Panc1 (cell line): ENCODE measurements at regions not wholly inside any gene's neighbourhood (a gene's known extent, or its start where the extent isn't known, plus 50 kb on each side); places are given as distances from the start of the nearest gene placed in this dataset.

Experiments used
- CTCF ChIP-seq: fragments of 450-650 bp; IDR thresholded peaks from 2 replicates; pipeline ENCODE4 v1.5.1; 2017; ENCODE audit warnings: mild to moderate bottlenecking
- POLR2AphosphoS5 ChIP-seq: IDR thresholded peaks from 2 replicates; pipeline ENCODE4 v1.6.1; 2012; ENCODE audit warnings: mild to moderate bottlenecking, low read depth, low read length, moderate library complexity
- SIN3A ChIP-seq: IDR thresholded peaks from 2 replicates; pipeline ENCODE4 v1.6.1; 2012; ENCODE audit warnings: low read depth, mild to moderate bottlenecking, low read length, moderate library complexity, borderline replicate concordance; ENCODE audit not compliant: insufficient read depth
- TCF7L2 ChIP-seq: IDR thresholded peaks from 2 replicates; pipeline ENCODE4 v1.6.1; 2011; ENCODE audit warnings: mild to moderate bottlenecking, low read depth, low read length, inconsistent platforms
- TF ChIP-seq, protein P1 (sequence below), 2 experiments: IDR thresholded peaks; 2 replicates each; pipeline ENCODE4 v1.6.1; 2011 to 2012; ENCODE audit warnings: low read depth in 2 of 2, control low read depth in 1 of 2, low read length in 1 of 2, mild to moderate bottlenecking in 1 of 2, moderate library complexity in 1 of 2; ENCODE audit not compliant: insufficient read depth in 1 of 2

GRCh38 chr1:108050158-108050557, 85.2 kb upstream of the VAV3 start:
- TF ChIP-seq CTCF (no peak), POLR2AphosphoS5 (no peak), TCF7L2 (no peak), SIN3A (no peak)
- TF ChIP-seq, protein P1, sequence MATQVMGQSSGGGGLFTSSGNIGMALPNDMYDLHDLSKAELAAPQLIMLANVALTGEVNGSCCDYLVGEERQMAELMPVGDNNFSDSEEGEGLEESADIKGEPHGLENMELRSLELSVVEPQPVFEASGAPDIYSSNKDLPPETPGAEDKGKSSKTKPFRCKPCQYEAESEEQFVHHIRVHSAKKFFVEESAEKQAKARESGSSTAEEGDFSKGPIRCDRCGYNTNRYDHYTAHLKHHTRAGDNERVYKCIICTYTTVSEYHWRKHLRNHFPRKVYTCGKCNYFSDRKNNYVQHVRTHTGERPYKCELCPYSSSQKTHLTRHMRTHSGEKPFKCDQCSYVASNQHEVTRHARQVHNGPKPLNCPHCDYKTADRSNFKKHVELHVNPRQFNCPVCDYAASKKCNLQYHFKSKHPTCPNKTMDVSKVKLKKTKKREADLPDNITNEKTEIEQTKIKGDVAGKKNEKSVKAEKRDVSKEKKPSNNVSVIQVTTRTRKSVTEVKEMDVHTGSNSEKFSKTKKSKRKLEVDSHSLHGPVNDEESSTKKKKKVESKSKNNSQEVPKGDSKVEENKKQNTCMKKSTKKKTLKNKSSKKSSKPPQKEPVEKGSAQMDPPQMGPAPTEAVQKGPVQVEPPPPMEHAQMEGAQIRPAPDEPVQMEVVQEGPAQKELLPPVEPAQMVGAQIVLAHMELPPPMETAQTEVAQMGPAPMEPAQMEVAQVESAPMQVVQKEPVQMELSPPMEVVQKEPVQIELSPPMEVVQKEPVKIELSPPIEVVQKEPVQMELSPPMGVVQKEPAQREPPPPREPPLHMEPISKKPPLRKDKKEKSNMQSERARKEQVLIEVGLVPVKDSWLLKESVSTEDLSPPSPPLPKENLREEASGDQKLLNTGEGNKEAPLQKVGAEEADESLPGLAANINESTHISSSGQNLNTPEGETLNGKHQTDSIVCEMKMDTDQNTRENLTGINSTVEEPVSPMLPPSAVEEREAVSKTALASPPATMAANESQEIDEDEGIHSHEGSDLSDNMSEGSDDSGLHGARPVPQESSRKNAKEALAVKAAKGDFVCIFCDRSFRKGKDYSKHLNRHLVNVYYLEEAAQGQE (IDR thresholded peaks at IDR 0.05; ENCODE audit: insufficient read depth in 1 of 2, low read depth in 2 of 2, low read length in 1 of 2) = no peak
